ENCODE measurements at regions not wholly inside any gene's neighbourhood (a gene's known extent, or its start where the extent isn't known, plus 50 kb on each side); places are given as distances from the start of the nearest gene placed in this dataset.

GRCh38 chr9:103533318-103533717, 538.2 kb downstream of the CYLC2 start:
- TF ChIP-seq POLR2A (IDR thresholded peaks at IDR 0.05) (no peak), CTCF (IDR thresholded peaks at IDR 0.05) (no peak)
